ENCODE measurements at regions not wholly inside any gene's neighbourhood (a gene's known extent, or its start where the extent isn't known, plus 50 kb on each side); places are given as distances from the start of the nearest gene placed in this dataset.

DNA sequence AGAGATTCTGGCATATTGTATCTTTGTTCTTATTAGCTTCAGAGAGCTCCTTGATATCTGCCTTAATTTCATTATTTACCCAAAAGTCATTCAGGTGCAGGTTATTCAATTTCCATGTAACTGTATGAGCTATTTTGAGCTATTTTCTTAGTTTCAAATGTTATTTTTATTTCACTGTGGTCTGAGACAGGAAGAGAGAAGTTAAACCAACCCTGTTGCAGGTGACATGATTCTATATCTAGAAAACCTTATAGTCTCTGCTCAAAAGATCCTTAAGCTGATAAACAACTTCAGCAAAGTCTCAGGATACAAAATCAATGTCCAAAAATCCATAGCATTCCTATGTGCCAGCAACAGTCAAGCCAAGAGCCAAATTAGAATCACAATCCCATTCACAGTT, 1644.0 kb upstream of the B3GALT2 start:
- Mint-ChIP-seq H3K4me1 (peaks cover 0 to 21% (median 0%) of the 10 kb centered on the region in 4 donors), H3K27ac (no peak overlapping the region), H3K9me3 (peaks cover 0 to 4% (median 0%) of the 10 kb centered on the region in 9 donors), H3K4me3 (peak overlapping the region in 1 of 10 donors; percentile 3), H3K27me3 (peaks cover 0 to 9% (median 0%) of the 10 kb centered on the region in 5 donors), H3K36me3 (no peaks in the 10 kb centered on the region)
- ATAC-seq, result no peak
- POLR2A ChIA-PET, result no interaction called here
- DNase-seq, result no peak

GRCh38 chr1:194829492-194829891, 1643.1 kb upstream of the B3GALT2 start:
- no peak overlapping the region for H3K27ac Mint-ChIP-seq
- H3K4me3 Mint-ChIP-seq, result no peak overlapping the region
- ATAC-seq (no peak), DNase-seq (no peak)
- POLR2A ChIA-PET, result no interaction called here
- H3K36me3 Mint-ChIP-seq, result no peaks in the 10 kb centered on the region
- H3K9me3 Mint-ChIP-seq, result peaks cover 0 to 4% (median 0%) of the 10 kb centered on the region in 9 donors
- H3K4me1 Mint-ChIP-seq, result peaks cover 0 to 21% (median 0%) of the 10 kb centered on the region in 4 donors
- peaks cover 0 to 9% (median 0%) of the 10 kb centered on the region in 5 donors for H3K27me3 Mint-ChIP-seq

- H3K27ac Mint-ChIP-seq, result no peak overlapping the region
- no peaks in the 10 kb centered on the region for H3K36me3 Mint-ChIP-seq
- H3K4me3 Mint-ChIP-seq, result no peak overlapping the region
- no peak for DNase-seq
- POLR2A ChIA-PET, result no interaction called here
- peaks cover 0 to 13% (median 0%) of the 10 kb centered on the region in 4 donors for H3K4me1 Mint-ChIP-seq
- ATAC-seq, result no peak
- H3K9me3 Mint-ChIP-seq, result peaks cover 0 to 4% (median 0%) of the 10 kb centered on the region in 9 donors
- peaks cover 0 to 5% (median 0%) of the 10 kb centered on the region in 5 donors for H3K27me3 Mint-ChIP-seq
These were observed 1639.0 kb upstream of the B3GALT2 start for GRCh38 chr1:194825382-194825781.

DNA sequence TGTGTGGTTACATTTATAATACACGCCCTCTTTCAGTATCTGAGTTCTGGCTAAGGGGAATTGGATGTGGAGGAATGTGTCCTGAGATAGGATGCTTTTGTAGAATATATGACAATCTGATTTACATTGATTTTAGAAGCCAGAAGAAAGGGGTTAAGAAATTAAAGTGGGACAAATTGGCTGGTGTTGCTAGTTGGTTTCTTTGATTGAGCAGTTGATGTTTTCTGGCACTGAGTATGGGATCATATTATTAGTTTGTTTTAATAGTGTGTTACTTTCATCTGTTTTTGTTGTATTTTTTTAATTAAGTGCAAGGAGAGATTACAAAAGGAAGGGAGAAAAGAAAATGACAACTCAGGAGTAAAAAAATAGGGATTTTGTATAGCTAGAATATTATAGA, 1634.7 kb upstream of the B3GALT2 start:
- no peaks in the 10 kb centered on the region for H3K9me3 Mint-ChIP-seq

DNA sequence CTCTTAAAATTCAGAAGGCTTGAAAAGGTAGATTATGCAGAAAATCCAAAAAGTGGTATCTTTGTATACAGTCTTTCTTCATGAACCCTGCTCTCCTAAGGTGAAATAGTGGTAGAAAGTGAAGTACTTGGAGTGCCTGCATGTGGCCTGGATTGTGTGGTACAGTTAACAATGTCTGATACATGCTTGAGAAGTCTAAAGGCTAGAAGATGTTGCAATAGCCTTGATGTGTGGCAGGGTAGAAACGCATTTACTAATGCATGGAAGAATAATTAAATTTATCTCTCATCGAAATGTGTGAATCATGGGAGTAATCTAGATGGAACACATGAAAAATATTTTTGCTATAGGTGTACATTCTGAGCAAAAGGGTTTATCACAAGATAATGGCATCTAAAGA, 1632.3 kb upstream of the B3GALT2 start:
- peaks cover 0 to 4% (median 0%) of the 10 kb centered on the region in 9 donors for H3K9me3 Mint-ChIP-seq
- no peaks in the 10 kb centered on the region for H3K27me3 Mint-ChIP-seq
- H3K36me3 Mint-ChIP-seq, result no peaks in the 10 kb centered on the region
- H3K4me1 Mint-ChIP-seq, result no peaks in the 10 kb centered on the region
- DNase-seq (no peak), ATAC-seq (no peak)
- POLR2A ChIA-PET, result no interaction called here
- H3K27ac Mint-ChIP-seq, result no peak overlapping the region
- no peak overlapping the region for H3K4me3 Mint-ChIP-seq

More for the DNA sequence above, 1634.7 kb upstream of the B3GALT2 start:
- H3K27me3 Mint-ChIP-seq, result no peaks in the 10 kb centered on the region
- no peak overlapping the region for H3K4me3 Mint-ChIP-seq
- H3K27ac Mint-ChIP-seq, result no peak overlapping the region
- H3K36me3 Mint-ChIP-seq, result no peaks in the 10 kb centered on the region
- POLR2A ChIA-PET, result no interaction called here
- DNase-seq (no peak), ATAC-seq (no peak)
- no peaks in the 10 kb centered on the region for H3K4me1 Mint-ChIP-seq

DNA sequence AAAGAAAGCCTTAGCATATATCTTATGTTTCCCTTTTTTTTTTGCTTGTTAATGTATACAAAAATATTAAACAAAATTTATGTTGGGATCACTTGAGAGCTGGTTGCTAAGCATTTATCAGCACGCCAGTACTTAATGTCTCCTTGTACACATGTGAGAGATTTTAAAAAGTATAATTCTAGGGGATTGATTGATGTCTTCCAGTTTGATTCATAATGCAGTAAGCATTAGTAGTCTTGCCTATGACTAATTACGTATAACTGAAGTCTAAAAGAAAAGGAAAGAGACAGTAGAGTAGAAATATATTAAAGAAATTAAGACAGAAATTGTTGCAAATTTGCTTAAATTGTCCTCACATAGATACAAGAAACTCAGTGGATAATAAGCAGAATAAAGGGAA, 1630.4 kb upstream of the B3GALT2 start:
- Mint-ChIP-seq H3K36me3 (no peaks in the 10 kb centered on the region), H3K9me3 (peaks cover 0 to 9% (median 0%) of the 10 kb centered on the region in 9 donors), H3K27ac (no peak overlapping the region), H3K4me3 (no peak overlapping the region), H3K27me3 (no peaks in the 10 kb centered on the region), H3K4me1 (no peaks in the 10 kb centered on the region)
- no peak for ATAC-seq
- POLR2A ChIA-PET, result no interaction called here
- no peak for DNase-seq

DNA sequence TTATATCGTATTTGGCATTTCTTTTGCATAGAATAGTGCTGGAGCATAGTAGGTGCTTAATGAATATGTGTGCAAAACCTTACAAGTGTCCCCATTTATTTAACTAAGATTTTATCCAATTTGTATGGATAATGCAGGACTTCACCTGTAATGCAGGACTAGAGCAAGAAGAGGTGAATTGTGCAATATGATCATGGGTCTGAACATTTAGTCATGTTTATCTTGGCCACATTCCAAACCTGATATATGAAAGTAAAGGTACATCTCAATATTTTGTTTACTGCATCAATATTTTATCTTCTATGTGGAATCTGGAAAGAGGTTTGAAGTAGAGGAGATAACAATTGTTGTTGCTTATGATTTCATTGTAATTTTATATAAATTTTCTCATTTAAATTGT, 1626.7 kb upstream of the B3GALT2 start:
- Mint-ChIP-seq H3K4me3 (no peak overlapping the region), H3K27me3 (no peaks in the 10 kb centered on the region), H3K27ac (no peak overlapping the region), H3K36me3 (no peaks in the 10 kb centered on the region), H3K4me1 (no peaks in the 10 kb centered on the region), H3K9me3 (peaks cover 0 to 9% (median 0%) of the 10 kb centered on the region in 9 donors)
- no peak for ATAC-seq
- no peak for DNase-seq
- POLR2A ChIA-PET, result no interaction called here

GRCh38 chr1:194809665-194810064, 1623.3 kb upstream of the B3GALT2 start:
- POLR2A ChIA-PET, result no interaction called here
- no peak for ATAC-seq

DNA sequence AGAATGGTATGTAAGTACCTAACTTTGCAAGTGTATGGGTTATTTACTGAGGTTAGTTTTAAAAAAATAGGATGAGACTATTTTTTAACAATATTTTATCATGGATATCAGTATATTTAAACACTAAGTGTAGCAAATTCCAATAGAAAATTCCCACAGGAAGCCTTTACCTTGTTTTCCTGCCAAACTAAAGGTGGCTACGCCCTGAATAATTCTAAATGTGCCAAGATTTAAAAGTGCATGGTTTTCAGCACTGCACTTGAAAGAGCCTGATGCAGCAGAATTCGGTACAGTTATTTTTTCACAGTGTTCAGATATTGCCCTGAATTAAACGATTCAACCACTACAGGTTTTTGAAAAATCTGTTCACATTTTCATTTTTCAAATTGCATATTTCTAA, 1622.8 kb upstream of the B3GALT2 start:
- H3K27me3 Mint-ChIP-seq, result no peaks in the 10 kb centered on the region
- no peak for ATAC-seq
- H3K4me1 Mint-ChIP-seq, result no peaks in the 10 kb centered on the region
- POLR2A ChIA-PET, result no interaction called here
- H3K9me3 Mint-ChIP-seq, result peaks cover 0 to 9% (median 0%) of the 10 kb centered on the region in 9 donors
- no peak overlapping the region for H3K4me3 Mint-ChIP-seq
- no peak for DNase-seq
- H3K27ac Mint-ChIP-seq, result no peak overlapping the region
- no peaks in the 10 kb centered on the region for H3K36me3 Mint-ChIP-seq

More at GRCh38 chr1:194809665-194810064, 1623.3 kb upstream of the B3GALT2 start:
- H3K4me1 Mint-ChIP-seq, result no peaks in the 10 kb centered on the region
- H3K27me3 Mint-ChIP-seq, result no peaks in the 10 kb centered on the region
- peaks cover 0 to 9% (median 0%) of the 10 kb centered on the region in 9 donors for H3K9me3 Mint-ChIP-seq
- no peak for DNase-seq
- no peaks in the 10 kb centered on the region for H3K36me3 Mint-ChIP-seq
- H3K27ac Mint-ChIP-seq, result no peak overlapping the region
- H3K4me3 Mint-ChIP-seq, result no peak overlapping the region

- Mint-ChIP-seq H3K4me1 (no peaks in the 10 kb centered on the region), H3K27me3 (no peaks in the 10 kb centered on the region), H3K36me3 (no peaks in the 10 kb centered on the region), H3K27ac (no peak overlapping the region), H3K4me3 (no peak overlapping the region), H3K9me3 (no peaks in the 10 kb centered on the region)
- no peak for ATAC-seq
- POLR2A ChIA-PET, result no interaction called here
- DNase-seq, result no peak
These were observed 1621.3 kb upstream of the B3GALT2 start for GRCh38 chr1:194807530-194808220.

DNA sequence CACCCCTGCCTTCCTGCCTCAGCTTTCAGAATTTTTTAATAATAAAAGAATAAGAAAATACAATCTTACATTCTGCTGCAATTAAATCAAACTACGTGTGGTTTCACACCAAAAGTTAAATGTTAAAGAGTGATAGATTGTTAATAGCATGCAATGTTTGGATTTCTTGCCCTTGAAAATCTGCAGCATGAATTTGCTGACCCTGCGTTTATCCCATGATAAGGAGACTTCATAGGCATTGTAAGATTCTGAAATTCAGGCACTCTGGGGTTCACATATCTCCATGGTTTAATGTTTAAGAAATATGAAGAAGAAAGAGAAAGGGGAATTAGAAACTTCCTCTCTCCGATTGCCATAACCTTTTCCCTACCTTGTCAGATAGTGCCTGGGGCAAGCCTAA, 1616.2 kb upstream of the B3GALT2 start:
- POLR2A ChIA-PET, result no interaction called here
- no peak for ATAC-seq
- Mint-ChIP-seq H3K4me3 (no peak overlapping the region), H3K9me3 (no peaks in the 10 kb centered on the region), H3K27ac (no peak overlapping the region), H3K36me3 (no peaks in the 10 kb centered on the region), H3K4me1 (no peaks in the 10 kb centered on the region), H3K27me3 (no peaks in the 10 kb centered on the region)
- DNase-seq, result no peak

DNA sequence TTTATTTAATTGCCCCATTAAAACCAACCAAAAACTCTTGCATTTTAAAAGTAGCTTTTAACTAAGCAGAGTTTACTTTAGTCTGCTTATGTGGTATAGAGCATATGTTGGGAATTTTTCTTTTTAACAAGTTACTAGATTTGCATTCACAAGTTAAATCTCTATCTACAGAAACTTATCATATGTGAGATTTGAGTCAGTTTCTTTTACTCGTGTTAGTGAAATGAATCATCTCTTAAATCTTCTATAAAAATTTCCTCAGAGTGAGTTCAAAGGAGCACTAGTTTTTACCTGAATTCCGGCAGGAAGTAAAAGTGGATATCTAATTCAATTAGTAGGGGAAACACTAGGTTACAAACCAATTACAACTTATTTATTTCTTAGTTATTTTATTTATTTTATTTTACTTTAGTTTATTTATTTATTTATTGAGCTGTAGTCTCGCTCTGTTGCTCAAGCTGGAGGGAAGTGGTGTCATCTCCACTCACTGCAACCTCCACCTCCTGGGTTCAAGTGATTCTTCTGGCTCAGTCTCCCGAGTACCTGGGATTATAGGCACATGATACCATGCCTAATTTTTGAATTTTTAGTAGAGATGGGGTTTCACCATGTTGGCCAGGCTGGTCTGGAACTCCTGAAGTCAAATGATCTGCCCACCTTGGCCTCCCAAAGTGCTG, 1609.6 kb upstream of the B3GALT2 start:
- DNase-seq, result no peak
- H3K27me3 Mint-ChIP-seq, result no peaks in the 10 kb centered on the region
- ATAC-seq, result no peak

DNA sequence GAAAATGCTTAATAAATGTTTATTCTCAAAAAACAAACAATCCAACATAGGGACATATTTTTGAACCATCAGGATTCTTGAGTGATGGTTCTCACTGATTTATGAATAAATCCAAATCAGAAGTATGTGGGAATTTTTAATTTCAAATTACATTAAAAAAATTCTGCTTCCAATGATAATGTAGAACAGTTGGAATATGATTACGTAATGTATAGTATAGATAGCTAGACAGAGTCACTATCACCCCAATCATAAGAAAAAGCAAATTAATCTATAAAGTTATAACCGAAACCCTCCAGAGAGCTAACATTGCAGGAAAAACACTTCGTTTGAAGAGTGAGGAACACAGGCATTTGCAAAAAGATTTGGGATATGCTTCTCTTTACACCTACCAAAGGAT, 1600.6 kb upstream of the B3GALT2 start:
- ATAC-seq (no peak), DNase-seq (no peak)
- H3K9me3 Mint-ChIP-seq, result peaks cover 0 to 4% (median 0%) of the 10 kb centered on the region in 9 donors
- H3K4me3 Mint-ChIP-seq, result no peak overlapping the region
- no peaks in the 10 kb centered on the region for H3K4me1 Mint-ChIP-seq
- no peaks in the 10 kb centered on the region for H3K36me3 Mint-ChIP-seq
- POLR2A ChIA-PET, result no interaction called here
- H3K27me3 Mint-ChIP-seq, result no peaks in the 10 kb centered on the region
- H3K27ac Mint-ChIP-seq, result no peak overlapping the region

More for the DNA sequence above, 1609.6 kb upstream of the B3GALT2 start:
- POLR2A ChIA-PET, result no interaction called here
- no peaks in the 10 kb centered on the region for H3K4me1 Mint-ChIP-seq
- no peaks in the 10 kb centered on the region for H3K36me3 Mint-ChIP-seq
- H3K4me3 Mint-ChIP-seq, result no peak overlapping the region
- no peak overlapping the region for H3K27ac Mint-ChIP-seq
- H3K9me3 Mint-ChIP-seq, result peaks cover 0 to 3% (median 0%) of the 10 kb centered on the region in 9 donors

DNA sequence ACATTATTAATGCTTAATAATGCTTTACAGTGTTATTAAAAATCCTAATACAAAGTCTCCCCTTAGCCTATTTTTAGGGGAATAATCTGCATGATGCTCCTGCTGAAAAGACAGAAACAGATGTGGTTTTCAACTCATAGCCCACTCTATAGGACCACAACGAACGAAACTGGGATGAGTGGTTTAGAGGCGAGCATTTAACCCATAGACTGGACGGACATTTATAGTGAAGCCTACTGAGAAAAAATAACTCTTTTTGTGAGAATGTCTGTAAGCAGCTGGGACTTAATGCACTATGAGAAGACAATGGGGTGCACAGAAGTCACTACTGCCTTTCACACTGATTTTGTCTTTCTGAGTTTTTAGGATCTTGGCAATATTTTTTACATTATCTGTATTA, 1599.6 kb upstream of the B3GALT2 start:
- POLR2A ChIA-PET, result no interaction called here
- ATAC-seq (no peak), DNase-seq (no peak)
- Mint-ChIP-seq H3K27me3 (no peaks in the 10 kb centered on the region), H3K4me3 (no peak overlapping the region), H3K36me3 (no peaks in the 10 kb centered on the region), H3K4me1 (no peaks in the 10 kb centered on the region), H3K9me3 (peaks cover 0 to 6% (median 0%) of the 10 kb centered on the region in 9 donors), H3K27ac (no peak overlapping the region)

All from naive thymus-derived CD8-positive, alpha-beta T cell (primary cell).